Activated T-helper 1 cell treated with anti-CD3 and anti-CD28 coated beads, Interleukin-12 subunit alpha, Interleukin-12 subunit beta, Interleukin-2, Interleukin-4 antibody, amounts not matched to agents 30 ng/mL and 10 ng/mL and 1 ng/mL, durations not matched to agents 14 hours and 24 hours and 36 hours (primary cell): ENCODE measurements at regions not wholly inside any gene's neighbourhood (a gene's known extent, or its start where the extent isn't known, plus 50 kb on each side); places are given as distances from the start of the nearest gene placed in this dataset.
"Not testable (repeated sequence)": the region's sequence is repeated elsewhere in the genome, so short reads cannot be mapped to it uniquely, and the experiment has no call there.

Experiments used
- DNase-seq: peaks from one replicate; pipeline ENCODE4 v3.0.0; 2021; ENCODE audit warnings: low spot score
- H3K27ac Mint-ChIP-seq: one replicate; pipeline ENCODE4 v1.8.0; 2021; ENCODE audit warnings: mild to moderate bottlenecking, mixed read lengths
- H3K27me3 Mint-ChIP-seq: one replicate; pipeline ENCODE4 v1.8.0; 2022; ENCODE audit warnings: mild to moderate bottlenecking, moderate library complexity, mixed read lengths; ENCODE audit not compliant: insufficient read depth
- H3K36me3 Mint-ChIP-seq: one replicate; pipeline ENCODE4 v1.8.0; 2021; ENCODE audit warnings: low read depth, mixed read lengths
- H3K4me1 Mint-ChIP-seq: one replicate; pipeline ENCODE4 v1.8.0; 2021; ENCODE audit warnings: low read depth, mixed read lengths
- H3K4me3 Mint-ChIP-seq: one replicate; pipeline ENCODE4 v1.8.0; 2021; ENCODE audit warnings: mild to moderate bottlenecking, moderate library complexity, mixed read lengths
- H3K9me3 Mint-ChIP-seq: one replicate; pipeline ENCODE4 v1.8.0; 2021; ENCODE audit warnings: mixed read lengths
- intact Hi-C: fragments of 100-400 bp; cut with micrococcal nuclease; formaldehyde crosslinking; loops from one replicate; pipeline ENCODE4 v1.15.1; 2024

DNA sequence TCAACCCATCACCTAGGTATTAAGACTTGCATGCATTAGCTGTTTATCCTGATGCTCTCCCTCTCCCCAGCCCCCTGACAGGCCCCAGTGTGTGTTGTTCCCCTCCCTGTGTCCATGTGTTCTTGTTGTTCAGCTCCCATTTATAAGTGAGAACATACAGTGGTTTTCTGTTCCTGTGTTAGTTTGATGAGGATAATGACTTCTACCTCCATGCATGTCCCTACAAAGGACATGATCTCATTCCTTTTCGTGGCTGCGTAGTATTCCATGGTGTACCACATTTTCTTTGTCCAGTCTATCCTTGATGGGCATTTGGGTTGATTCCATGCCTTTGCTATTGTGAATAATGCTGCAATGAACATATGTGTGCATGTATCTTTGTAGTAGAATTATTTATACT lies 578.3 kb downstream of the ZNF608 start:
- DNase-seq, H3K4me3 Mint-ChIP-seq, H3K36me3 Mint-ChIP-seq, intact Hi-C loops, H3K27ac Mint-ChIP-seq, H3K27me3 Mint-ChIP-seq, H3K4me1 Mint-ChIP-seq: not testable (repeated sequence)
- peaks cover 21% of the 10 kb centered on the region for H3K9me3 Mint-ChIP-seq

DNA sequence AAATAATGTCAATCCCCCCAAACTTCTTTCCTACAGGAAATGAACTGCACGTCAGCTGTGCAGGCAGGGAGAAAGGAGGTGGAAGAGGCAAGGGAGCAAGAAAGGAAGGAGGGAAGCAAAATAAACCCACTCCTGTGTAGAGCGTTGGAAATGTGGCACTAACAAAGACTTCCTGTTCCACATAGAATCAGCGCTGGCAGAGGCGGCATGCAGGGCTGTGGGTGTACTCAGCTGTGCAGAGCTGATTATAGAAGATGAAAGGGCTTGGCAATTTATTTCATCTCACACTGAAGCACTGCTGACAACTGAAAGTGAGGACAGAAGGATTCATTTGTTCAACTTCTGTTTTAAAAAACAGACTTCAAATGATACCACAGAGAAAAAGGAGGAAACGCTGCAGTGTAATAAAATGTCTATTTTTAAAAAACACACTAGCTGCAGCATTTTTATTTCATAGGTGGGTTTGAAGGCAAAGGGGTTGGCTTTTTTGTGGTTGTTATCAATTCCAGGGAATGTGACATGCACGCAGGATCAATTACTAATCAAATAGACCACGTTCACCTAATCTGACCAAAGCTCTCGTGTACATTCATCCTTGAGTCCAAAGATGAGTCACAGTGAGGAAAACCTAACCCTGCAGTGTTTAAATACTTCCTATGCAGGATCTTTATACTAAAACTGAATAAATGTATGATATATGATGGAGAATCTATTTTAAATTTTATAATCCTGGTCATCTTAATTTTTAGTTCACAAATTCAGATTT lies 583.5 kb downstream of the ZNF608 start:
- H3K4me1 Mint-ChIP-seq, result no peaks in the 10 kb centered on the region
- no peak overlapping the region for H3K27ac Mint-ChIP-seq
- no peak overlapping the region for H3K4me3 Mint-ChIP-seq
- no peaks in the 10 kb centered on the region for H3K27me3 Mint-ChIP-seq
- no peaks in the 10 kb centered on the region for H3K36me3 Mint-ChIP-seq
- H3K9me3 Mint-ChIP-seq, result peaks cover under 1% of the 10 kb centered on the region
- intact Hi-C loops, result no loop called here
- no peak for DNase-seq

DNA sequence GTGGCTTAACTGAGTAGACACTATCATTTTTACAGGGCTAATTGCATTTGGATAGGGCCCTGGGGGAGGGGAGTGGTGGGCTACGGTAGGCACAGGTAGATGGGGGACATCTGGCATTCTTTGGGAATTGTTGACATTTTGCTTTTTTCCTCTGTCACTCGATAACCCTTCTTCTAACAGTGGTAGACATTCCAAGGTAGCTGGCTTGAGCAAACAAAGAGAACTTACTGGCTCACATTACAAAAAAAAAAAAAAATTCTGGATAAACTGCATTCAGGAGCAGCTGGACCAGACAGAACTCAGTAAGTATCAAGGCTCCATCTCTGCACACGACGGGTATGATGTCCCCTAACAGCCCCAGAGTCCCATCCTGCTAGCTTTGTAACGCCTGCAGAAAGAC lies 585.2 kb downstream of the ZNF608 start:
- Mint-ChIP-seq H3K27ac (no peak overlapping the region), H3K4me3 (no peak overlapping the region), H3K27me3 (no peaks in the 10 kb centered on the region), H3K4me1 (no peaks in the 10 kb centered on the region), H3K9me3 (no peaks in the 10 kb centered on the region), H3K36me3 (no peaks in the 10 kb centered on the region)
- DNase-seq, result no peak
- intact Hi-C loops, result no loop called here

DNA sequence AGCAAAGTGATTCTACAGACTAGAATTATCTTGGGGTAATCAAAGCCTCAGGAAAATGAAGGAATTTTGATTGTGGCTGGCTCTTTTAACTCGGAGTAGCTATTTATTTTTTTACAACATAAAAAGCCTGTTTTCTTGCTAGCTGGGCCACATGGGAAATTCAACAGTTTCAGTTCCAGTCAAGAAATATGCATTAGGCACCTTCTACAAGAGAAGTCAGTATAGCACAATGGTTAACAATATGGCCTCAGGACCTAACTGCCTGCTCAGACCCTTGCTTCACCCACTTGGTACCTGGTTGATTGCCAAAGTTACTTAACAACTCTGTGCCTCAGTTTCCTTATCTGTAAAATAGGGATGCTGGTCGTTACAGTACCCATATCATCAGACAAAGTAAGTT lies 586.2 kb downstream of the ZNF608 start:
- intact Hi-C loops, result no loop called here
- Mint-ChIP-seq H3K36me3 (no peaks in the 10 kb centered on the region), H3K27ac (no peak overlapping the region), H3K9me3 (peaks cover 5% of the 10 kb centered on the region), H3K4me1 (no peaks in the 10 kb centered on the region), H3K27me3 (no peaks in the 10 kb centered on the region), H3K4me3 (no peak overlapping the region)
- DNase-seq, result no peak

DNA sequence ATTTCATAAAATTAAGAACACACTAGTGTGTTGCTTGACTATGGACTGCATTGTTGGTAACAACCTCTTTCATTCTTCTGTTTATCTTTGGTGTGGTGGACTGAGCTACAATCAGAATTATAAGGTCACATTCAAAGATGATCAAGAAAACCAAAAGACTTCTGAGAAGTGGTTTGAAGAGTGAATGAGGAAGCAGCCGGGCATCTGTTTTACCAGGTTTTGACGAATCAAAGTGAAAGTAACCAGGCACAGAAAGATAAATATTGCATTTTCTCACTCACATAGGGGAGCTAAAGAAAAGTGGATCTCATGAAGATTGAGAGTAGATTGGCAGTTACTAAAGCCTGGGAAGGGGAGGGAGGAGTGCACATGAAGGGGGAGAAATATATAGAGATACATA lies 589.1 kb downstream of the ZNF608 start:
- Mint-ChIP-seq H3K36me3 (no peaks in the 10 kb centered on the region), H3K4me1 (no peaks in the 10 kb centered on the region), H3K27ac (no peak overlapping the region), H3K27me3 (no peaks in the 10 kb centered on the region), H3K9me3 (peaks cover 20% of the 10 kb centered on the region), H3K4me3 (no peak overlapping the region)
- DNase-seq, result no peak
- intact Hi-C loops, result no loop called here

DNA sequence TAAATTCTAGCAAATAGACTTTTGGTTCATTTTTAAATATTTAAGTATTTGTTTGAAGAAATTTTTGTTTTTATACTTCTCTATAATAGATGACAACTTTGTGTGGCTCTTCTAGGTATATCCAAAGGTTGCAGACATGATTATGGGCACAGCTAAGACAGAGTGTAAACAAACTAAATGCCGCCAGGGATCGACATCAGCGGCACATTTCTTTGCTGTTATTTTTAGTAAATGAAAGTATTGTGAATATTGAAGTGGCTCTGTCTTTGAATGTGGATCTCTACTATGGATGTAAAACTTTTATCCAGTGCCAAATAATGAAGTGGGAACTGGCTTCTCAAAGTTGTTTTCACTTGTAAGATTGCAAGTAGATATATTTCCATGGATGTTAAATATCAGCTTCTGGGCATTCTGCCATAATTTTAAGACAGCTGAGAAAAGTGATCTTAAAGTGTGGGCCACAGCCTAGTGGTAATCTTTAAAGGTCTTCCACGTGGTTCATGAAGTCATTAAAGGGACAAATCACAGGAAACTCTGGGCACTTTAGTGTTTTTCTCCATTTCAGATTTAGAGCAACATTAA lies 589.9 kb downstream of the ZNF608 start:
- Mint-ChIP-seq H3K27me3 (no peaks in the 10 kb centered on the region), H3K4me3 (no peak overlapping the region), H3K4me1 (no peaks in the 10 kb centered on the region), H3K36me3 (no peaks in the 10 kb centered on the region), H3K9me3 (peaks cover 20% of the 10 kb centered on the region), H3K27ac (no peak overlapping the region)
- no peak for DNase-seq
- intact Hi-C loops, result no loop called here

DNA sequence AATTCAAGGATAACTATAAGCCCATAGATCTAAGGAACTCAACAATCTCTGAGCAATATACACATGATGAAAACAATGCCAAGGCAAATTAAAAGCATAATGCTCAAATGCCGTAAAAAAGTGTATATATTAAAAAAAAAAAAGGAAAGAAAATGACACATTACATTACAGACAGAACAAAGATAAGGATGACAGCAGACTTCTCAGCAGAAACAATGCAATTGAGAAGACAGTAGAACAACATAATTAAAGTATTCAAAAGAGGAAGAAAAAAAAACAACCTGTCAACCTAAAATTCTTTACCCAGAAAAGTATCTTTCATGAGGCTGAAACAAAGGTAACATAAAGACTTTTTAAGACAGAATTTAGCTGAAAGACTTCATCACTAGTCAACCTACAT lies 591.7 kb downstream of the ZNF608 start:
- no peaks in the 10 kb centered on the region for H3K4me1 Mint-ChIP-seq

DNA sequence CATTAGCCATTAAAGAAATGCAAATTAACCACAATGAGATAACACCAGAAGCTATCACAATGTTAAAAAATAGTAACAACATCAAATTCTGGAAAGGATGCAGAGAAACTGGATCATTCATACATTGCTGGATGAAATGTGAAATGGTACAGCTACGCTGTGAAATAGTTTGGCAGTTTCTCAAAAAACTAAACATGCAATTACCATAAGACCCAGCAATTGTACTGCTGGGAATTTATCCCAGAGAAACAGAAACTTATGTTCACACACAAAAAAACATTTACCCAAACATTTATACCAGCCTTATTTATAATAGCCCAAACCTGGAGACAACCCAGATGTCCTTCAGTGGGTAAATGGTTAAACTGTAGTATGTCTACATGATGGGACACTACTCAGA lies 592.9 kb downstream of the ZNF608 start:
- Mint-ChIP-seq H3K9me3 (peaks cover 25% of the 10 kb centered on the region), H3K4me1 (no peaks in the 10 kb centered on the region), H3K36me3 (no peaks in the 10 kb centered on the region), H3K27me3 (no peaks in the 10 kb centered on the region), H3K4me3 (no peak overlapping the region), H3K27ac (no peak overlapping the region)
- DNase-seq, result no peak
- intact Hi-C loops, result no loop called here

More for the DNA sequence above, 591.7 kb downstream of the ZNF608 start:
- Mint-ChIP-seq H3K4me3 (no peak overlapping the region), H3K9me3 (peaks cover 25% of the 10 kb centered on the region), H3K27me3 (no peaks in the 10 kb centered on the region), H3K27ac (no peak overlapping the region), H3K36me3 (no peaks in the 10 kb centered on the region)
- intact Hi-C loops, result no loop called here
- DNase-seq, result no peak

DNA sequence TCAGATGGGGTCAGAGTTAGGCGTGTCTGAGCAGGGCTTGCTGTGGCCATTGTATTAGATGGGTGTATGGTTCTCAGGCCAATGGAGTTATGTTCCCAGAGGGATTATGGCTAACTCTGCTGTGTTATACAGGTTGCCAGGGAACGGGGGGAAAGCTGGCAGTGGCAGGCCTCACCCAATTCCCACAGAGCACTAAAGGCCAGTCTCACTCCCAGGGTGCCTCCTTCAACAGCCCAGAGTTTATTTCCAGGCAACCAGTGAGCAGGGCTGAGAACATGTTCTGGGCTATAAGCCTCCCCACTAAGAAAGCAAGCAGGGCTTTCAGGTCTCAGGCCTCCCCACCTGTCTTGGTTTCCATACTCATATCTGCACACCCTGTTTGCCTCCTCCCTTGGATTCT lies 597.9 kb downstream of the ZNF608 start:
- H3K27me3 Mint-ChIP-seq, result no peaks in the 10 kb centered on the region
- intact Hi-C loops, result no loop called here
- no peak for DNase-seq
- peaks cover 8% of the 10 kb centered on the region for H3K9me3 Mint-ChIP-seq
- no peaks in the 10 kb centered on the region for H3K4me1 Mint-ChIP-seq
- no peak overlapping the region for H3K4me3 Mint-ChIP-seq
- H3K27ac Mint-ChIP-seq, result no peak overlapping the region
- no peaks in the 10 kb centered on the region for H3K36me3 Mint-ChIP-seq

DNA sequence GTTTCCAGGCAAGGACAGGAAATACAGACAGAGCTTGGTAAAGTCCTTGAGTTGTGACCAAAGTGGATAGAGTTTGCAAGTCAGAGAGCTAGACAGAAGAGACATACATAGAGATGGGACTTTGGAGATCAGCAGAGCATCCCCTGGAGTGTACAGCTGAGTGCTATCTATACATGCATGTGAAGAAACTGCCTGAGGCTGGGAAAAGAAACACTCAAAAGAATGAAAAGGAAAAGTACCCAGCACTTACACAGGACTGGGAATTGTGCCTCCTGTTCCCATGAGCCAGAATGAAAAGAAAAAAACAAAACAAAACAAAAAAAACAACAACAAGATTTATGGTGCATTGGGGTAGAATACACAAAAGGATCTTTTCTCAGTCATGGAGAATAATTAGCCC lies 606.4 kb downstream of the ZNF608 start:
- H3K4me1 Mint-ChIP-seq, result no peaks in the 10 kb centered on the region
- H3K27ac Mint-ChIP-seq, result no peak overlapping the region
- intact Hi-C loops, result no loop called here
- H3K36me3 Mint-ChIP-seq, result no peaks in the 10 kb centered on the region
- H3K27me3 Mint-ChIP-seq, result no peaks in the 10 kb centered on the region
- no peaks in the 10 kb centered on the region for H3K9me3 Mint-ChIP-seq
- no peak for DNase-seq
- H3K4me3 Mint-ChIP-seq, result no peak overlapping the region

DNA sequence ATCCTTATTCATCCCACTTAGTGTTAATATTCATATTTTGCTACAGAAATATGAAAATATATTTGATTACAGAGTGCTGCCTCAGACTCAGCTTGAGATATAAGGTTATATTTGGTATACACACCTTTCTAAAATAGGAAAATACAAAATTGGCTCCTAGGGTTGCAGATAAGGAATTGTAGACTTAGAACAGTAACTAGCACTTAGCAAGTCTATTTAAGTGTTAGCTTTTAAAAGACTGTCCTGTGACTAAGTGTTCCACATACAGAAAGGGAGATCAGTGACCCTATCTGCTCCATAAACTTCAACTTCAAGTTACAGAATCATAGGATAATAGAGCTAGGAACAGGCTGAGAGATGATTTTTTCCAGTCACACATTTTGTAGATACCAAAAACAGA lies 607.0 kb downstream of the ZNF608 start:
- H3K4me1 Mint-ChIP-seq, result no peaks in the 10 kb centered on the region
- H3K27ac Mint-ChIP-seq, result no peak overlapping the region
- H3K36me3 Mint-ChIP-seq, result no peaks in the 10 kb centered on the region
- no peak overlapping the region for H3K4me3 Mint-ChIP-seq
- DNase-seq, result no peak
- H3K9me3 Mint-ChIP-seq, result no peaks in the 10 kb centered on the region
- no peaks in the 10 kb centered on the region for H3K27me3 Mint-ChIP-seq
- intact Hi-C loops, result no loop called here

DNA sequence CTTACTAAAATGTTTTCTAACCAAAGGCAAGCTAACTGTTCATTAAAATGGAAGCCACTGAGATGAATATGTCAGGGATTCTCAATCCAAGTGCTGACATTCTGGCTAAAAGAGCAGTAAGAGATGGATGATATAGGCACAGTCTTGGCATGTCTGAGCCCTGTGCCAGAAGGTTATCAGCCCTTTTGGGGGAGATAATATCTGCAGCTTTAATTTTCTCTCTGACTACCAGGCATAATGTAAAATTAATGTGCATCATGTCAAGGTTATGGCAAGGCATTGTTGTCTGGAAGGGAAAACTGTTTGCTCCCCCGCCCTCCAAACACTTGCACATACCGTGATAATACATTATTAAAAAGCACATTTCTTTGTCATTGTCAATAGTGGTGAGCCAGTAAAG lies 609.8 kb downstream of the ZNF608 start:
- Mint-ChIP-seq H3K4me3 (no peak overlapping the region), H3K27ac (no peak overlapping the region), H3K4me1 (no peaks in the 10 kb centered on the region), H3K9me3 (no peaks in the 10 kb centered on the region), H3K27me3 (no peaks in the 10 kb centered on the region), H3K36me3 (no peaks in the 10 kb centered on the region)
- no peak for DNase-seq
- intact Hi-C loops, result no loop called here

DNA sequence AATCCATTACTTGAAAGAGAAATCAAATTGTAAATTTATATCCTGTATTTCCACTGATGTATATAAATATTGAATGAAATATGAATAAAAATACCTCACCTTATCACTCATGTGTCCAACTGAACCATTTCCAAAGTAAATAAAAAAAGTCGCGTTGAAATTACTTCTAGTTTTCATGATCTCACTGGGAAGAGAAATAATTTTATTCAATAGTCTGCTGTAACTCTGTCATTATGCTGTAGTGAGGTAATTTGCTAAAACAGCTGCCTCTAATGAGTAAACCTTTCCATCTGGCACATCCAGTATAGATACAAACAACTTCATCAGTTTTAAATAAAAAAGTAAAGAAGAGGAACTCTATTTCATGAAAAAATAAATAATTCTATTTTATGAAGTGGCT lies 611.5 kb downstream of the ZNF608 start:
- Mint-ChIP-seq H3K36me3 (no peaks in the 10 kb centered on the region), H3K4me1 (no peaks in the 10 kb centered on the region), H3K27me3 (no peaks in the 10 kb centered on the region), H3K9me3 (no peaks in the 10 kb centered on the region), H3K27ac (no peak overlapping the region), H3K4me3 (no peak overlapping the region)
- no peak for DNase-seq
- intact Hi-C loops, result no loop called here

DNA sequence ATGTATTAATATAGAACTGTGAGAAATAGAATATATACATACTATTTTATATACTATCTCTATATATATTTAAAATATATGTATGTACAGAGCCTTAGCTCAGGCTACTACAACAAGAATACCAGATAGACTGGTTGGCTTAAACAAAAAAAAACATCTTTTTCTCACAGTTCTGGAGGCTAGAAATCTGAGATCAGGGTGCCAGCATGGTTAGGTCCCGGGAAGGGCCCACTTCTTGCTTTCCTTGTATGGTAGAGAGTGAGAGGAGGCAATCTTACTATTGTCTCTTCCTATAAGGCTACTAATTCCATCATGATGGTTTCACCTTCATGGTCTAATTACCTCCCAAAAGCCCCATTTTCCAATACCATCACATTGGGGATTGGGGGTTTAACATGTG lies 613.0 kb downstream of the ZNF608 start:
- Mint-ChIP-seq H3K27ac (no peak overlapping the region), H3K9me3 (no peaks in the 10 kb centered on the region), H3K36me3 (no peaks in the 10 kb centered on the region), H3K4me1 (no peaks in the 10 kb centered on the region), H3K4me3 (no peak overlapping the region), H3K27me3 (no peaks in the 10 kb centered on the region)
- no peak for DNase-seq
- intact Hi-C loops, result no loop called here
